Coronary artery (tissue), 2 donors: ENCODE measurements at regions not wholly inside any gene's neighbourhood (a gene's known extent, or its start where the extent isn't known, plus 50 kb on each side); places are given as distances from the start of the nearest gene placed in this dataset.

Experiments used
- DNase-seq: peaks from one replicate; pipeline ENCODE4 v3.0.0-alpha.2; 2017; ENCODE audit warnings: low spot score
- H3K27ac ChIP-seq, 2 donors: fragments of 200-600 bp; sonication (generic); one replicate each; pipeline ENCODE4 v1.5.1; 2016 to 2019
- H3K4me3 ChIP-seq: fragments of 200-600 bp; sonication (generic); 2 replicates; pipeline ENCODE4 v1.5.1; 2016; ENCODE audit warnings: mild to moderate bottlenecking, moderate library complexity
- TF ChIP-seq, protein P1 (sequence below): fragments of 200-600 bp; sonication (generic); IDR thresholded peaks from one replicate; pipeline ENCODE4 v1.5.1; 2019; ENCODE audit warnings: antibody characterized with exemption

DNA sequence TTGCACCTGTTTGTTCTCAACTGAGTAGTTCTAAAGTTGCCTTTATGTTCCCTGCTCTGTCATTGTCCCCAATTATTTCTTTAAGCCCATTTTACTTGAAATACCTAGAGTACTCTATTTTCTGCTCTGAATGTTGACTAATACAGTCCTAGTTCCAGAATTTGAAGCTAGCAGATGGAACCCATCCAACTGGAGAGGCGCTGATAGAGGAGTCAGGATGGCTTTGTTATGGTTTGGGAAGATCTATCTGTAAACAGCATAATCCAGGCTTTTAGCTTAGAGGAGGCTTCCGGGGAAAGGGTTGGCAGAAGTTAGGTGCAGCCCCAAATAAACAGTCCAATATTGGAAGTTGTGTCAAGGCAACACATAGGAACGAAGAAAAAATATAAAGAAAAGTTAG, 927.7 kb downstream of the TFAP2A start:
- Histone ChIP-seq H3K4me3 (no peak overlapping the region), H3K27ac (no peak overlapping the region)
- TF ChIP-seq, protein P1, sequence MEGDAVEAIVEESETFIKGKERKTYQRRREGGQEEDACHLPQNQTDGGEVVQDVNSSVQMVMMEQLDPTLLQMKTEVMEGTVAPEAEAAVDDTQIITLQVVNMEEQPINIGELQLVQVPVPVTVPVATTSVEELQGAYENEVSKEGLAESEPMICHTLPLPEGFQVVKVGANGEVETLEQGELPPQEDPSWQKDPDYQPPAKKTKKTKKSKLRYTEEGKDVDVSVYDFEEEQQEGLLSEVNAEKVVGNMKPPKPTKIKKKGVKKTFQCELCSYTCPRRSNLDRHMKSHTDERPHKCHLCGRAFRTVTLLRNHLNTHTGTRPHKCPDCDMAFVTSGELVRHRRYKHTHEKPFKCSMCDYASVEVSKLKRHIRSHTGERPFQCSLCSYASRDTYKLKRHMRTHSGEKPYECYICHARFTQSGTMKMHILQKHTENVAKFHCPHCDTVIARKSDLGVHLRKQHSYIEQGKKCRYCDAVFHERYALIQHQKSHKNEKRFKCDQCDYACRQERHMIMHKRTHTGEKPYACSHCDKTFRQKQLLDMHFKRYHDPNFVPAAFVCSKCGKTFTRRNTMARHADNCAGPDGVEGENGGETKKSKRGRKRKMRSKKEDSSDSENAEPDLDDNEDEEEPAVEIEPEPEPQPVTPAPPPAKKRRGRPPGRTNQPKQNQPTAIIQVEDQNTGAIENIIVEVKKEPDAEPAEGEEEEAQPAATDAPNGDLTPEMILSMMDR: no peak
- DNase-seq: no peak

DNA sequence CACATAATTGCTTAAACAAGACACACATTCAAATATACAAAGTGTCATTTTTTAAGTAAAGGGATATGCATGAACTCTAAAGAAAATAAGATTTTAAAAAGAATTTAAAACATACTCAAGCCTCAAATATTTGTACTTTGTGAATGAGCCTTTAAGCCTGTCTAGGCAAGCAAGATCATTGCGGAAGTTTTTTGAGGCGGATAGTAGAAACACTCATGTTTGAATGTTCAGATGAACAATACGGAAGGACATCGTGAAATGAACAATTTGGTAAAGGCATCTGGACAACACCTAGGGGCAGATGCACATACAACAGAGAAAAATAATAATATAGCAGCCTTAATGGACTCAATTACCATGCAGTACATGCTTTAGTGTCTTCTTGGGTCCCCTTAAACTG, 928.9 kb downstream of the TFAP2A start:
- no peak for DNase-seq
- no peak overlapping the region for H3K4me3 ChIP-seq
- H3K27ac ChIP-seq: no peak overlapping the region
- TF ChIP-seq, protein P1: no peak

DNA sequence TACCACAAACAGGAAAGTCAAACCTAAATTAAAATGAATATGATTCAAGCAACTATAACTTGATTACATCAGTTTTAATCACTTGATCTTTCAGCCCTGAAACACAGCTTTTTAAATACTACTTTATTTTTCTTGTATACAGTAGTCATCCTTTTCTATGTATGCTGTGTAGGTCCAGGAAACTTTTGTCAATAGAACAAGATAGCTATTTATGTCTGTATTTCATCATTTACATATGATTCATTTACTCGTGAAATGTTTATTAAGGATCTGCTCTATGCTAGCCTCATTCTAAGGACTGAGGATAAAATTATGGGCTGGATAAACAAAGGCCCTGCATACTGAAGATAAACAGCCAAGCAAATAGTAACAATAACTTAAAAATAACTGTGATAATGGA, 930.2 kb downstream of the TFAP2A start:
- DNase-seq: no peak
- Histone ChIP-seq H3K27ac (no peak overlapping the region), H3K4me3 (no peak overlapping the region)
- TF ChIP-seq, protein P1: no peak

DNA sequence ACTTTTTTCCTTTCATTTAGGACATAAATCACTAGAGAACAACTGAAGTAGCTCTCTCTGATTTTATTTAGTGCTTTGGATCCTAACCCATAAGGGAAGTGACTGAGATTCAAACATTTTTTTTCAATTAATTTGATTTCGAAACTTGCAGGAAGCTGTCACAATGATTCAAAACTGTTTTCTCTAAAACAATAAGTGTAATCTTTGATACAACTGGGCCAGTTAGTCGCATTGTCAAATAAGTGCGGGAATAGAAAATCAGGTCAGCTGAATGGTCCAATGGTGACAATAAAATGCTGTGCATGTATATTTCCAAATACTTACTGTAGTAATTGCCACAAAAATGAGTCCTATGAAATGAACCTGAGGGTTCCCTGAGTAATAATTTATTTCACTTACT, 930.8 kb downstream of the TFAP2A start:
- no peak for DNase-seq
- no peak overlapping the region for H3K27ac ChIP-seq
- TF ChIP-seq, protein P1: no peak

DNA sequence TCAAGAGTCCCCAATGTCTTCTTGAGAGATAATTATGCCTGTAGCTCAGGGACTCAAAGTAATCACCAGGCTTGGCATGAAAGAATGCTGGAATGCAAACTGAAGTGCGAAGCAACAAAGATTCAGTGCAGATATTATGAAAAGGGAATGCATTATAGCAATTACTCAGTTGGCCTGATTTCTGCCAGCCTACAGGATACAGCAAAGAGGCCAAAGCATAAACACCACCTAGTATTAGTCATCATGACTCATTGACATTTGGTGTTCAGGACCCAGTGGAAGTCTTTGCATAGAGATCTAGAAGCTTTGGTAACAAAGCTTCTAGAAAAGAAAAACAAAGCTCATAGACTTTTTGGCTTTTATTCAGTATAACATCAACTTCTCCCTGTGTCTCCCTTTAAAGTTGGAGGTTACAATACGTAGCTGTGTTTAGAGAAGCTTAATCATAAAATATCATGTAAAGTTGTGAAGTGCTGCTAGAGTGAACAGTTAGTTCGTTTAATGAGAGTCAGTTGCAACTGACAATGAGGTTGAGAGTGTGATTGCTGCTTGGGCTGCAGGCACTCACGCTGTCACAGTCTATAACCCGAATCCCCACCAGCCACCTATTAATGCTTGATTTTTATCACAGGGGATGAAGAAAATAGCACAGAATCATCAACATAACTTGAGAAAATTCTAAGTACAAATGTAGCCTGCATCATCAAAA, 932.7 kb downstream of the TFAP2A start:
- Histone ChIP-seq H3K27ac (no peak overlapping the region), H3K4me3 (no peak overlapping the region)
- TF ChIP-seq, protein P1: no peak
- no peak for DNase-seq

More for the DNA sequence above, 930.8 kb downstream of the TFAP2A start:
- no peak overlapping the region for H3K4me3 ChIP-seq

DNA sequence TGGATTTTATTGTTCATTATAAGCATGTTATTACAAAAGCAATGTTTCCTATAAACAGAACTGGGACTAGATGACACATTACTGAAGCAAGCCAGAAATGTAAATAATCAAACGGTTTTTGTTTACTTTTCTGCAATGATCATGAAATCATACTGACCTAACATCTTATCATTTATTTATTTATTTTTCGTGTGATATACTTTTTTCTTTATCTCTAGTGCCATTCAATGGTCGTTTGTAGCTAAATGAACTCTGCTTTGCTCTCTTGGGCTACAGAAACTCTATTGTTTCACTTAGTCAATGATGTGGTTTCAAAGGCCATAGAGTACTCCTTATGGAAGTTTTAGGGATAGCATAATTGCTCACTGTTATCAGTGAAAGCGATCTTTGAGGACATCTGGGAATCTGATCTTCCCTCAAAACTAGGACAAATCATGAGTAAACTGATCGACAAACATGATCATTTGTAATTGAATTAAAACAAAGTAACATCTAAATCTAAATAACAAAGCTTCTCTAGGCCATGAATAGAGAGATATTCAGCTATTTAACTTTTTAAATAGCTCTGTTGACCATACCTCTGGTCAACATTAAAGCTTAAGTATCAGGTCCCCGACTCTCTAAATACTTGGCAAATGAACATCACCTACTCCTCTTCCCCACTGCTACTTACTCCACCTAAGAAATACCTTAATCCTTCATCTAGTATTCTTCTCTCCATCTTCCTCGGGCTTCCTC, 933.4 kb downstream of the TFAP2A start:
- H3K27ac ChIP-seq: no peak overlapping the region
- no peak for DNase-seq
- TF ChIP-seq, protein P1: no peak
- H3K4me3 ChIP-seq: no peak overlapping the region

DNA sequence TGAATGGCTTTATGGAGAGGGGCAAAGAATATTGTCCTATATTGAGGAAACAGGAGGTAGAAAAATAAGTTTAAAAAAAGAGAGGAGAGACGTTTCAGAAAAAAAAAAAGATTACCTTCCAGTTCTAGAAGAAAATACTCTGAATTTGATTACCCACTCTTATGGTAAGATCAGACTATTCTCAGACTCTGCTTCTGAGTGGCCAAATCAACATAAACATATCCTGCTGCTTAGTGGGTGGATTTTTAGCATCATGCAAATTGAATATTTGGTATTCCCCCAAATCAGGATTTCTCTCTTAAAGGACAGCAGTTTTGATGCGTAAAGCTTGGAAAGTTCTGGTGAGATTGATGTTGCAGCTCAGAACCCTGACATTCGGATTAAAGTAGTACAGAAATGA, 946.6 kb downstream of the TFAP2A start:
- Histone ChIP-seq H3K27ac (no peak overlapping the region), H3K4me3 (no peak overlapping the region)
- TF ChIP-seq, protein P1: no peak
- no peak for DNase-seq
